HAP-1 (cell line): ENCODE measurements at regions not wholly inside any gene's neighbourhood (a gene's known extent, or its start where the extent isn't known, plus 50 kb on each side); places are given as distances from the start of the nearest gene placed in this dataset.
"Not testable (repeated sequence)": the region's sequence is repeated elsewhere in the genome, so short reads cannot be mapped to it uniquely, and the experiment has no call there.

Experiments used
- DNase-seq, 2 experiments: peaks; one replicate each; pipeline ENCODE4 v3.0.0-alpha.2; 2016 to 2020; ENCODE audit warnings: low spot score in 2 of 2
- H3K27me3 ChIP-seq: fragments of 250-450 bp; sonication (Bioruptor Pico); 2 replicates; pipeline ENCODE4 v1.5.1; 2020; ENCODE audit warnings: low read depth, mild to moderate bottlenecking, moderate library complexity
- H3K36me3 ChIP-seq: fragments of 250-450 bp; sonication (Bioruptor Pico); replicated peaks from 2 replicates; pipeline ENCODE4 v1.5.1; 2020; ENCODE audit warnings: mild to moderate bottlenecking
- H3K4me1 ChIP-seq: fragments of 250-450 bp; sonication (Bioruptor Pico); 2 replicates; pipeline ENCODE4 v1.5.1; 2020; ENCODE audit warnings: mild to moderate bottlenecking
- H3K4me3 ChIP-seq: fragments of 250-450 bp; sonication (Bioruptor Pico); 2 replicates; pipeline ENCODE4 v1.5.1; 2020; ENCODE audit warnings: mild to moderate bottlenecking, moderate library complexity
- H3K9me3 ChIP-seq: fragments of 250-450 bp; sonication (Bioruptor Pico); 2 replicates; pipeline ENCODE4 v1.5.1; 2020; ENCODE audit warnings: mild to moderate bottlenecking, moderate library complexity
- in situ Hi-C: fragments of 300-500 bp; cut with MboI; formaldehyde crosslinking; loops from 3 replicates; pipeline ENCODE4 v1.14.3; 2020; ENCODE audit warnings: low sequenced_read_pairs, inconsistent platforms, mixed read lengths

DNA sequence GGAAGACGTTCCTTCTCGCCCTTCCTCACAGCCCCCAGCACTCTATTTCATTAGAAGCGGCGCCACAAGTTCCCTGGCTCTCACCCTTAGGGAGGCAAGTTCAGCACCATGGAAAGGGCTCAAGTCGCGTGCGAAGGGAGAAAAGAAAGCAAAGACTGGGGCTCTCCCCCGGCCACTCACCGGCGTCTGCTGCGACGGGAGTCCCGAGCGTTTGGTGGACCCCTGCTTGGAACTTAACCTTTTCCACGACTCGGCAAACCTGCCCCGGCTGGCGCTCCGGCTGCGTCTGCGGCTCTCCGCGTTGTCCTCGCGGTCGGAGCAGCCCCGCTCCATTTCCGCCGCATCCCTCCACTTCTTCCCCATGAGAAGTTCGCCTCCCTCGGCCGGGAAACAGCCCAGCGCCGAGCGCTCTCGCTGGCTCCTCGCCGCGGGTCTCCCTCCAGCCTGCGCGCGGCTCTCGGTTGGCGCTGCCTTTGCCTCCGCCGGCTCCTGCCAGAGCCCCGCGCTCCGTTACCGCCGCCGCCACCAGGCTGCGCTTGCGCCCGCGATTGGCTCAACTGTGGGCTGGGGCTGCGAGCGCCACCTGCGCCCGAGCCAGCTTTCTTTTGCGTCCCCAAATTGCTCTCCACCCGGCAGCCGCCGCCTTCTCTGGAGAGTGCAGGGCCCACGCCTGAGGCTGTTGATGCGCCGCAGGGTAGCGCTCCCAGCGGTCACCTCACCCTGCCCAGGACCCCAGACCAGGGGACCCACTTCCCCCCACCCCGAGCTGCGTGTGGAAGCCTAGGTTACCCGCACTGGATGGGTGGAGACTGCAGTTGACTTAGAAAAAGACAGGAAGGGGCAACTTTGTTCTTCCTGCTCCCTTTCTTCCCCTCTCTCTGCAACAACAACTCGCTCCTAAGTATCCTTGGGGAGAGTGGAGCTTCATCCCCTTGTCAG, 321.6 kb downstream of the CEMIP2 start:
- H3K36me3 ChIP-seq: no peaks in the 10 kb centered on the region
- in situ Hi-C loops: no loop called here
- H3K27me3 ChIP-seq: peaks cover 15% of the 10 kb centered on the region
- H3K9me3 ChIP-seq: no peaks in the 10 kb centered on the region
- H3K4me3 ChIP-seq: peak overlapping the region; percentile 21
- H3K4me1 ChIP-seq: no peaks in the 10 kb centered on the region
- DNase-seq: peak; percentile 77 to 84

DNA sequence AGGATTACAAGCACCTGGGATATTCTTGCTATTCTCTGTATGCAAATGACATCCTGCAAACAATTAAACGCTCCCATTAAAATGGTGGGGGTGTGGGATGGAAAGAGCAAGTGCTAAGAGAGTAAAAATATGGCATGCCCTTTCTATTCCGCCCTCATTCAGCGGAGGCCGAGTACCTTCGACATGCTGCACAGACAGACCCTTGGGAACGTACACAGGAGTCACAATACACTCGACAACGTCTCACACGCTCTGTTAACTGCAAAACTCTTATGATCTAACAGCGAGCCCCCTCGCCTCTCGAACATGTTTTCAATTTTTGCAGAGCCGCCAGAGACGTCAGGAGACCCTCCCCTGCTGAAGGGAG, 322.2 kb downstream of the CEMIP2 start:
- H3K4me1 ChIP-seq: no peaks in the 10 kb centered on the region
- DNase-seq: no peak
- in situ Hi-C loops: no loop called here
- H3K36me3 ChIP-seq: no peaks in the 10 kb centered on the region
- no peaks in the 10 kb centered on the region for H3K9me3 ChIP-seq
- H3K4me3 ChIP-seq: no peak overlapping the region; the same call in 1 of the 2 replicates
- H3K27me3 ChIP-seq: peaks cover 17% of the 10 kb centered on the region

DNA sequence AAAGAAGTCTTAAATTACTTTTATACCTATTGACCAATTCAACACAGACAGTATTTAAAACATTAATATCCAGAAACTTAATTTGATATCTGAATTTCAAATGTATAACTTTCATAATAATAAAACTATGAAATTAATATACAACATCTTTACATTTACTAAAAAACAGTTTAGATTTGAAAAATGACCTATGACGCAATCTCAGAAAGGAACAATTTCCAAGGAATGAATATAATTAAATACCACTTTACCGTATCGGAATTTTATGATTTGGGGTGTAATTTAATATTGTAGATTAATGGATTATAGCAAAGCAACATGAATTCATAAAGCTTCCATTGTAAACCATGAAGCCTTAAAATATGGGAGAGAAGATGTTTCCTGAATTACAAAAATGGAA, 321.5 kb upstream of the TRPM3 start:
- Histone ChIP-seq H3K27me3 (peaks cover 17% of the 10 kb centered on the region), H3K4me3 (no peak overlapping the region), H3K4me1 (no peaks in the 10 kb centered on the region), H3K9me3 (no peaks in the 10 kb centered on the region), H3K36me3 (no peaks in the 10 kb centered on the region)
- in situ Hi-C loops: no loop called here
- no peak for DNase-seq

DNA sequence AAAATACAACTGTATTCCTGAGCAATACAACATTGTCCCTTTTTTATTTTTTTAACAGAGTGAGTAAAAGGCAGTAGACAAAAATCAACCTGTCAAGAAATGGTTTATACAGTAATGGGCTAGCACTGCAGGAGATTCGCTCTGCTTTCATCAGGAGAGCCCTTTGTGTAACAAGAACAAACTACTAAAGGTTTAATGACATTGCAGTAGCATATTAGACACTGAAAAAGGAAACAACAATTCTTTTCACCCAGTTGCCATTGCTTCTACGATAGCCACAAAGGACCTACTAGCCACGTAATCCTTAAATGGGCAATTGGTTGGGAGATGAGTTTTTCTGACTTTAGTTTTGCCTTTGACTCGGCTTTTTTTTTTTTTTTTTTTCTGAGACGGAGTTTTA, 319.8 kb upstream of the TRPM3 start:
- no peak overlapping the region for H3K4me3 ChIP-seq
- in situ Hi-C loops: no loop called here
- H3K36me3 ChIP-seq: no peaks in the 10 kb centered on the region
- no peaks in the 10 kb centered on the region for H3K9me3 ChIP-seq
- DNase-seq: no peak
- H3K27me3 ChIP-seq: peaks cover 17% of the 10 kb centered on the region
- no peaks in the 10 kb centered on the region for H3K4me1 ChIP-seq

DNA sequence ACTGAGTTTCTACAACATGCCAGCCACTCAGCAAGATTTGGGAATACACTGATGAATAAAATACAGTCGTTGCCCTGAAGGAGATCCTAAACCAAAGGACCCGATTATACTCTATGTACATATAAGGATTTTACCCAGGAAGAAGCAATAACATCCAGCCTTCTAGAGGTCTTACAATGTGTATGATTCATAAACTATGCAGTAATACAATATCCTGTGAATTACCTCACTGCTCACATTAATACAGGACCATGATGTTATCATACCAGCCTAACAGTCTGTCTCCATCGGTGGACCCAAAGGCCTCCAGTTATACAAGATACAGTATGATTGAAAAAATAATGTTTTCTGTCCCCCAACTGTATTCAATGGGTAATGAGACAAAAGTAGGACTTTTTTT, 310.5 kb upstream of the TRPM3 start:
- DNase-seq: no peak
- Histone ChIP-seq H3K27me3 (peaks cover 11% of the 10 kb centered on the region), H3K4me1 (no peaks in the 10 kb centered on the region), H3K36me3 (no peaks in the 10 kb centered on the region), H3K9me3 (no peaks in the 10 kb centered on the region), H3K4me3 (no peak overlapping the region)
- in situ Hi-C loops: no loop called here

DNA sequence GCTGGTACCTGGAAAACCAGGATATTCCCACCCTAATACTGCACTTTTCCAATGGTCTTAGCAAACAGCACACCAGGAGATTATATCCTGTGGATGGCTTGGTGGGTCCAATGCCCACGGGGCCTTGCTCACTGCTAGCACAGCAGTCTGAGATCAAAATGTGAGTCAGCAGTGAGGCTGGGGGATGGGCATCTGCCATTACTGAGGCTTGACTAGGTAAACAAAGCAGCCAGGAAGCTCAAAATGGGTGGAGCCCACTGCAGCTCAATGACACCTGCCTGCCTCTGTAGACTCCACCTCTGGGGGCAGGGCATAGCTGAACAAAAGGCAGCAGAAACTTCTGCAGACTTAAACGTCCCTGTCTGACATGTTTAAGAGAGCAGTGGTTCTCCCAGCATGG, 285.9 kb upstream of the TRPM3 start:
- H3K36me3 ChIP-seq, H3K4me1 ChIP-seq, in situ Hi-C loops, H3K9me3 ChIP-seq, H3K4me3 ChIP-seq: not testable (repeated sequence)
- DNase-seq: peak in 1 of 2 experiments; percentile 7
- H3K27me3 ChIP-seq: peaks cover 11% of the 10 kb centered on the region

DNA sequence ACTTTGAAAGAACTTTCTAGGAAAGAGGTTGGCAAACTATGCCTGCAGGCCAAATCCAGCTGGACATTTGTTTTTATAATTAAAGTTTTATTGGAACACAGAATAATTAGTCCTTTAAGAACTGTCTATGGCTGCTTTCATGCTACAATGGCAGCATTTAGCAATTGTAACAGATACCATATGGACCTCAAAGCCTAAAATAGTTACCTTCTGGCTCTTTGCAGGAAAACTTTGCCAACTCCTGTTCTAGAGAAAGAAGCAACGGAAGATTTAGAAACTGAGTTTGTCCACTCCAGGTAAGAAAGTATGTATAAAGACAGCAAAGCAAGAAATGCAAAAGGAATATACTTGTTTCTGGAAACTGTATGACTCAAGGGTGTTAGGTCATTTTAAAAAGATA, 281.7 kb upstream of the TRPM3 start:
- Histone ChIP-seq H3K4me3 (no peak overlapping the region), H3K36me3 (no peaks in the 10 kb centered on the region), H3K27me3 (peaks cover 17% of the 10 kb centered on the region), H3K9me3 (no peaks in the 10 kb centered on the region), H3K4me1 (no peaks in the 10 kb centered on the region)
- in situ Hi-C loops: no loop called here
- DNase-seq: no peak

DNA sequence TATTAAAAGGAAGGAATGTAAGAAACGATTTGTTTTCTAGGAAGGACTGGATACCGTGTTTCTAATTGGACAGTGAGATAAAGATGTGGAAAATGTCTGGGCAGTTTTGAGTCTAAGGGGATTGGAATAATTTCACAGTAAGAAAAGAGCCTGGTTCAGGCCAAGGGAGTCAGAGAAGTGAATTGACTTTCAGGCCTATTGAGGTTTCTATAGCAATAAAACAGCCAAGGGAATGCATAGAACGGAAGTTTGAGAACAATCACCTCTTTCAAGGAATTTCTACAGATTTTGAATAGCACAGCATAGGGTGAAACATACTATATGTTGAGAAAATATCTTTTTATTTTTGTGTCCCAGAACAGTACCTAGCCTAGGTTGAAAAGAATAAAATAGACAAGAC, 271.6 kb upstream of the TRPM3 start:
- no peaks in the 10 kb centered on the region for H3K4me1 ChIP-seq
- in situ Hi-C loops: no loop called here
- H3K9me3 ChIP-seq: no peaks in the 10 kb centered on the region
- H3K4me3 ChIP-seq: no peak overlapping the region
- DNase-seq: no peak
- no peaks in the 10 kb centered on the region for H3K36me3 ChIP-seq
- peaks cover 8% of the 10 kb centered on the region for H3K27me3 ChIP-seq

DNA sequence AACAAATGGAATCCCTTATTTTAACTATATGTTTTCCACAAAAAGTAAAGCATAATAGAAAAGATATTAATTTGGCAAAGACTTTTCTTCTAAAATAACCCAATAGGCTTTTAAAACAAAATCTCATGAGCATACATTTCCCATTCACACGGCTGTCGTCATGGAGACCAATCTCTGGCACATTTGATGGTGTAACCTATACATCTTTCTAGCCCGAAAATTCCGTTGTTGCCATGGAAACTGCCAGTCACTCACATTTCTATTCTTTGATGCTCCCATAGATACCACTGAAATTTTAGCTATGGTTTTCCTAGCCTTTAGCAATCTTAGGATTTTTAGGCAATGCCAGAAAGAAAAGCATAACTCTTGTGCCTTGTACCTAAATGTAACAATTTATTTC, 262.9 kb upstream of the TRPM3 start:
- in situ Hi-C loops: no loop called here
- Histone ChIP-seq H3K4me1 (no peaks in the 10 kb centered on the region), H3K4me3 (no peak overlapping the region), H3K27me3 (peaks cover 3% of the 10 kb centered on the region; the same call in 1 of the 2 replicates), H3K36me3 (no peaks in the 10 kb centered on the region), H3K9me3 (no peaks in the 10 kb centered on the region)
- DNase-seq: peak in 1 of 2 experiments; percentile 10

DNA sequence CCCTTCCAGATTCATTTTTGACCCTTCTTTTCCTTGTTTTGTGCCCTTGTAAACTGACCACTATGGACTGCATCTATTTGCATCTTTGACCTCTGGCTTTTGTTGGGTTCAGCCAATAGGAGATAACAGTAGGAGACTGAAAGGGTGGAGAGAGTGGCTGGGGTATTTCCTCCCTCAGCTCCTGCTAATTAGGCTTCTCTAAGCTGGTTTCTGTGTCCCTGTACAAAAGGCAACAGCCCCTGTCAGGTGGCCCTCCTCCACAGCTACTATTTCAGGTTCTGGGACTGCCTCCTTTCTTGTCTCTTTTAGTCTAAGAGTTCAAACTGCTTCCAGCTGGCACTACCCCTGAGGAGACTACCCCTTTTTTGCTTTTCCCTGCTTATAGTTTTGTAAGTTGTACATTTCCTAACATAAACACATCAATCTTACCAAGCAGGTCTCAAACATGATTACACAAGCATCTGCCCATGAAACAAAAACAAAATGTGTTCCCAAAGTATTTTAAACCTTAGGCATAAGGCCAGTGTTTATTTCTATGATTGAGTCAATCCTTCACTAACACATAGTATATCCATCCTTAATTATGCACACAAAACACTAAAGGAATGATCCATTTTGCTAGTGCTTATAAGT, 262.0 kb upstream of the TRPM3 start:
- no peak for DNase-seq
- in situ Hi-C loops: no loop called here
- H3K4me1 ChIP-seq: no peaks in the 10 kb centered on the region; the same call in 1 of the 2 replicates
- no peaks in the 10 kb centered on the region for H3K9me3 ChIP-seq
- H3K27me3 ChIP-seq: peaks cover 7% of the 10 kb centered on the region; the same call in 1 of the 2 replicates
- H3K36me3 ChIP-seq: no peaks in the 10 kb centered on the region
- no peak overlapping the region for H3K4me3 ChIP-seq

DNA sequence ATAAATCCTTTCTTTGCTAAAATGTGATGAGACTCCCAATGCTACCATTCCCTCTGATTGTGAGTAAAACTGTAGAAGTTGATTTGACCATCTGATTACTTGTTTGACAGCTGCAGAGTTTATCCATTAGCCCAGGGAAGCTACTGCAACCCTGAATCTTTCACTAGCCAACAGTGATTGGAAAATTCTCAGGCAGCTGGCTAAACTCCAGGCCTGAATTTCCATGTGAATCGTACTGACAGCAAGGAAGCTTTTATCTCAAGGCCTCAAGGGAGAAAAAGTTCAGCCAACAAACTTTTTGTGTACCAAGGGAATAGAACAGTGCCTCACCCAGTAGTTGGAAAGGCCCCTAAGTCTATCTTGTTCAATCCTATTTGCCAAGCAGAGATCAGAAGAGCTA, 246.7 kb upstream of the TRPM3 start:
- Histone ChIP-seq H3K4me1 (no peaks in the 10 kb centered on the region), H3K27me3 (no peaks in the 10 kb centered on the region), H3K9me3 (no peaks in the 10 kb centered on the region), H3K4me3 (no peak overlapping the region), H3K36me3 (no peaks in the 10 kb centered on the region)
- DNase-seq: peak; percentile 26 to 53
- in situ Hi-C loops: no loop called here

DNA sequence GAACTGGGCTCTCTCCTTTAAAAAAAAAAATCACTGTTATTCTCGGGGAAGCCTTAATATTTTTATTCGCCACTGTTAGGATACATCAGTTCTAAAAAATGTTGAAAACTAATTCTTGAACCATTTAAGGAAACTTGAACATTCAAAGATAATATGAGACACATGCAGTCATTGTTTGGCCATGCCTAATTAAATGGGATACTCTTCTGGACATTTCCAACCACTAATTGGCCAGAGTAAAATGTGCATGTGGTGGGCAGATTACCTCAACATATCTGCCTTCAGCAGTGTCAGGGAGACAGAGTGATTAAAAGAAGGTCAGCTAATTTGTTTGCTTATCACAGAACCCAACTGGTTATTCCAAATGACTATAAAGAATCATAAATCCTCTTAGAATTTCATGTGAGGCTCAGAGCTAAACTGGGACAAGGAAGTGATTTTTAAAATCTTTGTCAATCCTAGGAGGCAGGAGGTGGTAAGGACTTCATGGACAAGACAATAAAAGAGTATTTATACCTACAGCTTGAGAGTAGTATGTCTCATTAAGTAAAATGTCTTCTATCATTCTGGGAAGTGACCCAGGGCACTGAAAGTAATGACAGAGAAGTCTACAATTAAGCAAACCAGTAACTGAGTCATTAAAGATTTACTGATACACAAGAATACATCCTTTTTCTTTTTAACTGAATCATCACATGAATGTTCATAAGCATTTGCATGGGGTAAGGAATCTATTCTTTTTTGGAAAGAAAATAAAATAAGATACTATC, 242.9 kb upstream of the TRPM3 start:
- H3K4me1 ChIP-seq: no peaks in the 10 kb centered on the region
- H3K4me3 ChIP-seq: no peak overlapping the region
- DNase-seq: no peak
- no peaks in the 10 kb centered on the region for H3K36me3 ChIP-seq
- in situ Hi-C loops: no loop called here
- H3K9me3 ChIP-seq: no peaks in the 10 kb centered on the region
- peaks cover under 1% of the 10 kb centered on the region; the same call in 1 of the 2 replicates for H3K27me3 ChIP-seq

DNA sequence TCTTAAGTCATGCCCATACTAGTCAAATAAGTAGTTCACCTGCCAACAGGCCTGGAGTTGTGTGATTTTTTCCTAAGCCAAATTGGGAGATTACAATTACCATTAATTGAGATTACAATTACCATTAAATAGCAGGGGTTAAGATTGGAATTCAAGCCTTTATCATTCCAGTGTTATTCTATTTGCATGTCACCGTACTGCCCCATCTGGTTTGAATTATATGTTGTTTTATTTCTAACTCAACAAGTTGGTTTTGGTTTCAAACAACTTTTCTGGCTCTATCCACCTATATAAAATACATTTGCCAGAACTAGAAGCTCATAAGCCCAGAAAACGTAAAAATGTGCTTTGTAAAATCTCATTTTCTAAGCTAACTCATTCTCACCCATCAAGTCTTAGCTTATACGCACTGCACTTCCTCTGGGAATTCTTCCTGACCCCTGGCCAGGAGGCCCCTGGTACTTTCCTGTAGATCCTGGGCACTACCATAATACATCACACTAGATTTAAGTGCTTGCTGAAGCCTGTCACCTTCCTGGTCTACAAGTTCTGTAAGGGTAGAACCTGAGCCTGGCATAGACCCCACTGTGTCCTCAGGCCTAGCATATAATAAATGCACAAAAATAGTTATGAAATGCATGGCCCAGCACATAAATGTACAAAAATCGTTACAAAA, 242.0 kb upstream of the TRPM3 start:
- in situ Hi-C loops: no loop called here
- Histone ChIP-seq H3K36me3 (no peaks in the 10 kb centered on the region), H3K9me3 (no peaks in the 10 kb centered on the region), H3K4me3 (no peak overlapping the region), H3K27me3 (peaks cover 4% of the 10 kb centered on the region; the same call in 1 of the 2 replicates), H3K4me1 (no peaks in the 10 kb centered on the region)
- no peak for DNase-seq
